Cardiac fibroblast (primary cell): ENCODE measurements at regions not wholly inside any gene's neighbourhood (a gene's known extent, or its start where the extent isn't known, plus 50 kb on each side); places are given as distances from the start of the nearest gene placed in this dataset.
"Not testable (repeated sequence)": the region's sequence is repeated elsewhere in the genome, so short reads cannot be mapped to it uniquely, and the experiment has no call there.

ENCODE experiments used
- DNase-seq, 2 donors: peaks; one replicate each; pipeline versions ENCODE4 v3.0.0 to v3.0.0-alpha.2; 2010; ENCODE audit warnings: low read depth in 2 of 2
- H3K4me3 ChIP-seq, 2 donors: replicated peaks in 1 of 2; 1 replicate in 1 of 2; 2 replicates in 1 of 2; pipeline ENCODE4 v1.5.1; 2011; ENCODE audit warnings: low read depth in 2 of 2, low read length in 2 of 2, mild to moderate bottlenecking in 2 of 2, moderate library complexity in 1 of 2
- CTCF ChIP-seq: IDR thresholded peaks from one replicate; pipeline ENCODE4 v1.5.1; 2011; ENCODE audit warnings: low read depth, mild to moderate bottlenecking, low read length, inconsistent platforms

- no peak for DNase-seq
- TF ChIP-seq CTCF, result no peak
- no peak overlapping the region for H3K4me3 ChIP-seq
Measured at GRCh38 chr10:2885288-2886278, 181.8 kb upstream of the PFKP start.

- DNase-seq, result not testable (repeated sequence)
Measured at GRCh38 chr10:2883983-2884540, 183.3 kb upstream of the PFKP start.

GRCh38 chr10:2883238-2883637 is 184.1 kb upstream of the PFKP start:
- TF ChIP-seq CTCF, result no peak
- H3K4me3 ChIP-seq, result no peak overlapping the region
- no peak for DNase-seq

More at GRCh38 chr10:2883983-2884540, 183.3 kb upstream of the PFKP start:
- not testable (repeated sequence) for H3K4me3 ChIP-seq

- TF ChIP-seq CTCF, result no peak
- DNase-seq, result no peak
- no peak overlapping the region for H3K4me3 ChIP-seq
Measured at GRCh38 chr10:2882628-2883027, 184.7 kb upstream of the PFKP start.

- no peak for TF ChIP-seq CTCF
- H3K4me3 ChIP-seq, result no peak overlapping the region
- no peak for DNase-seq
Measured at GRCh38 chr10:2881720-2882620, 185.4 kb upstream of the PFKP start.

- H3K4me3 ChIP-seq, DNase-seq: not testable (repeated sequence)
Measured at GRCh38 chr10:2880050-2880449, 187.3 kb upstream of the PFKP start.

- H3K4me3 ChIP-seq, result no peak overlapping the region
- no peak for TF ChIP-seq CTCF
- no peak for DNase-seq
Measured at GRCh38 chr10:2878818-2879217, 188.5 kb upstream of the PFKP start.
